GM19455 (cell line): ENCODE measurements at regions not wholly inside any gene's neighbourhood (a gene's known extent, or its start where the extent isn't known, plus 50 kb on each side); places are given as distances from the start of the nearest gene placed in this dataset.

ENCODE experiments used
- ATAC-seq: cut with Tn5 transposase; IDR thresholded peaks from one replicate; pipeline ENCODE4 v1.9.1; 2021; ENCODE audit not compliant: unreplicated experiment

- ATAC-seq = no peak
These were observed 51.1 kb downstream of the HYCC1 start for GRCh38 chr7:22962775-22963350.

GRCh38 chr7:22958742-22959141, 55.2 kb downstream of the HYCC1 start:
- ATAC-seq = no peak

GRCh38 chr7:22954251-22954650, 59.7 kb downstream of the HYCC1 start:
- ATAC-seq = no peak

GRCh38 chr7:22952306-22953015, 61.5 kb downstream of the HYCC1 start:
- no peak for ATAC-seq

GRCh38 chr7:22949944-22950343, 64.0 kb downstream of the HYCC1 start:
- ATAC-seq = no peak

GRCh38 chr7:22949221-22949620, 64.7 kb downstream of the HYCC1 start:
- no peak for ATAC-seq

- ATAC-seq = no peak
These were observed 65.2 kb downstream of the HYCC1 start for GRCh38 chr7:22948770-22949169.

- ATAC-seq = no peak
These were observed 68.3 kb downstream of the HYCC1 start for GRCh38 chr7:22945584-22945983.

GRCh38 chr7:22944510-22944909, 69.4 kb downstream of the HYCC1 start:
- no peak for ATAC-seq

GRCh38 chr7:22944022-22944421, 69.9 kb downstream of the HYCC1 start:
- ATAC-seq = no peak

GRCh38 chr7:22942191-22942590, 71.7 kb downstream of the HYCC1 start:
- ATAC-seq = no peak

- no peak for ATAC-seq
These were observed 74.1 kb downstream of the HYCC1 start for GRCh38 chr7:22939842-22940241.

- ATAC-seq = no peak
These were observed 76.0 kb downstream of the HYCC1 start for GRCh38 chr7:22937946-22938345.

GRCh38 chr7:22936246-22936645, 77.7 kb downstream of the HYCC1 start:
- no peak for ATAC-seq

GRCh38 chr7:22935269-22935668, 78.7 kb downstream of the HYCC1 start:
- no peak for ATAC-seq

- no peak for ATAC-seq
These were observed 79.4 kb downstream of the HYCC1 start for GRCh38 chr7:22934473-22935065.

GRCh38 chr7:22934023-22934422, 79.9 kb downstream of the HYCC1 start:
- no peak for ATAC-seq

- ATAC-seq = no peak
These were observed 81.0 kb downstream of the HYCC1 start for GRCh38 chr7:22932896-22933295.

GRCh38 chr7:22931011-22931410, 82.9 kb downstream of the HYCC1 start:
- no peak for ATAC-seq

- no peak for ATAC-seq
These were observed 91.6 kb downstream of the HYCC1 start for GRCh38 chr7:22922307-22922706.

- no peak for ATAC-seq
These were observed 92.4 kb downstream of the HYCC1 start for GRCh38 chr7:22921386-22922086.

GRCh38 chr7:22920672-22921071, 93.3 kb downstream of the HYCC1 start:
- no peak for ATAC-seq
